Vagina (tissue), 2 donors: ENCODE measurements at regions not wholly inside any gene's neighbourhood (a gene's known extent, or its start where the extent isn't known, plus 50 kb on each side); places are given as distances from the start of the nearest gene placed in this dataset.

Source experiments
- POLR2A ChIP-seq, 2 donors: fragments of 450-650 bp; IDR thresholded peaks; one replicate each; pipeline ENCODE4 v1.6.1; 2017; ENCODE audit warnings: antibody characterized with exemption in 2 of 2, mild to moderate bottlenecking in 2 of 2, moderate library complexity in 2 of 2
- POLR2AphosphoS5 ChIP-seq, 2 donors: sonication (generic); formaldehyde crosslinking; IDR thresholded peaks; one replicate each; pipeline ENCODE4 v1.9.0; 2017; ENCODE audit warnings: antibody characterized with exemption in 2 of 2, mild to moderate bottlenecking in 2 of 2, low read depth in 1 of 2; ENCODE audit not compliant: insufficient read depth in 1 of 2
- TF ChIP-seq, protein P1 (sequence below), 3 experiments: fragments of 450-650 bp in 2 of 3; fragments of 200-600 bp in 1 of 3; sonication (generic) in 1 of 3; IDR thresholded peaks; one replicate each; pipeline ENCODE4 v1.5.1; 2017 to 2019; ENCODE audit warnings: antibody characterized with exemption in 3 of 3, mild to moderate bottlenecking in 2 of 3, moderate library complexity in 2 of 3

GRCh38 chr2:138249207-138249606, 252.4 kb upstream of the SPOPL start:
- TF ChIP-seq, protein P1, sequence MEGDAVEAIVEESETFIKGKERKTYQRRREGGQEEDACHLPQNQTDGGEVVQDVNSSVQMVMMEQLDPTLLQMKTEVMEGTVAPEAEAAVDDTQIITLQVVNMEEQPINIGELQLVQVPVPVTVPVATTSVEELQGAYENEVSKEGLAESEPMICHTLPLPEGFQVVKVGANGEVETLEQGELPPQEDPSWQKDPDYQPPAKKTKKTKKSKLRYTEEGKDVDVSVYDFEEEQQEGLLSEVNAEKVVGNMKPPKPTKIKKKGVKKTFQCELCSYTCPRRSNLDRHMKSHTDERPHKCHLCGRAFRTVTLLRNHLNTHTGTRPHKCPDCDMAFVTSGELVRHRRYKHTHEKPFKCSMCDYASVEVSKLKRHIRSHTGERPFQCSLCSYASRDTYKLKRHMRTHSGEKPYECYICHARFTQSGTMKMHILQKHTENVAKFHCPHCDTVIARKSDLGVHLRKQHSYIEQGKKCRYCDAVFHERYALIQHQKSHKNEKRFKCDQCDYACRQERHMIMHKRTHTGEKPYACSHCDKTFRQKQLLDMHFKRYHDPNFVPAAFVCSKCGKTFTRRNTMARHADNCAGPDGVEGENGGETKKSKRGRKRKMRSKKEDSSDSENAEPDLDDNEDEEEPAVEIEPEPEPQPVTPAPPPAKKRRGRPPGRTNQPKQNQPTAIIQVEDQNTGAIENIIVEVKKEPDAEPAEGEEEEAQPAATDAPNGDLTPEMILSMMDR (IDR thresholded peaks at IDR 0.05) = no peak
- TF ChIP-seq POLR2A (IDR thresholded peaks at IDR 0.05) = no peak
- TF ChIP-seq POLR2AphosphoS5 (IDR thresholded peaks at IDR 0.05; ENCODE audit: insufficient read depth in 1 of 2, low read depth in 1 of 2) = no peak
